ENCODE measurements at regions not wholly inside any gene's neighbourhood (a gene's known extent, or its start where the extent isn't known, plus 50 kb on each side); places are given as distances from the start of the nearest gene placed in this dataset.

GRCh38 chr1:112048421-112048820 lies 59.0 kb upstream of the KCND3 start:
- H3K4me2 ChIP-seq (replicated peaks; ENCODE audit: low read depth, low read length, poor library complexity, severe bottlenecking): no peak overlapping the region
- H3K27me3 Mint-ChIP-seq: peaks cover 42% of the 10 kb centered on the region

GRCh38 chr1:112054510-112054909 lies 65.0 kb upstream of the KCND3 start:
- Histone ChIP-seq H3K27me3 (replicated peaks in 1 of 4; ENCODE audit: control extremely low read depth in 1 of 4, control insufficient read depth in 3 of 4, insufficient read depth in 4 of 4, low read length in 3 of 4) (peaks cover 0 to 14% (median 0%) of the 10 kb centered on the region in 4 experiments), H3K4me2 (replicated peaks; ENCODE audit: low read depth, low read length, poor library complexity, severe bottlenecking) (no peak overlapping the region), H2AFZ (ENCODE audit: insufficient read depth, low read depth, low read length, poor library complexity, severe bottlenecking) (no peak overlapping the region), H3K9ac (ENCODE audit: low read length) (no peak overlapping the region), H3K27ac (ENCODE audit: low read length in 2 of 2) (no peak overlapping the region), H4K20me1 (ENCODE audit: control insufficient read depth, insufficient read depth, low read length, poor library complexity, severe bottlenecking) (no peaks in the 10 kb centered on the region), H3K9me3 (ENCODE audit: control extremely low read depth in 1 of 3, control insufficient read depth in 2 of 3, insufficient read depth in 1 of 3, low read length in 2 of 3) (no peaks in the 10 kb centered on the region), H3K4me1 (ENCODE audit: control insufficient read depth in 2 of 2, insufficient read depth in 2 of 2, low read length in 2 of 2) (no peaks in the 10 kb centered on the region), H3K79me2 (ENCODE audit: control insufficient read depth, insufficient read depth, low read length) (no peaks in the 10 kb centered on the region), H3K4me3 (ENCODE audit: control extremely low read depth in 1 of 5, extremely low read depth in 1 of 5, insufficient read depth in 1 of 5, low read depth in 2 of 5, low read length in 4 of 5) (no peak overlapping the region), H3K36me3 (replicated peaks in 1 of 2; ENCODE audit: control extremely low read depth in 1 of 2, control insufficient read depth in 1 of 2, extremely low read depth in 1 of 2, insufficient read depth in 2 of 2, low read length in 1 of 2) (no peaks in the 10 kb centered on the region)
- Mint-ChIP-seq H3K4me3 (no peak overlapping the region), H3K27me3 (peaks cover 49% of the 10 kb centered on the region), H3K27ac (no peak overlapping the region), H3K4me1 (no peaks in the 10 kb centered on the region), H3K9me3 (ENCODE audit: insufficient read depth) (no peaks in the 10 kb centered on the region)
- no peak for TF ChIP-seq EZH2 (IDR thresholded peaks at IDR 0.05; ENCODE audit: borderline replicate concordance, insufficient read depth, low read depth, low read length, poor library complexity, severe bottlenecking)
- TF ChIP-seq CTCF (IDR thresholded peaks at IDR 0.05): no peak
- ATAC-seq (ENCODE audit: low read depth) (no peak), DNase-seq (no peak)
- WGBS (ENCODE audit: insufficient coverage): no CpG with 5 or more reads among the region's 2 CpGs
- POLR2A ChIA-PET: no interaction called here
- intact Hi-C loops (cut with micrococcal nuclease): no loop called here
- CTCF ChIA-PET: no interaction called here

More at GRCh38 chr1:112048421-112048820, 59.0 kb upstream of the KCND3 start:
- no peak overlapping the region for H3K27ac Mint-ChIP-seq
- intact Hi-C loops (cut with micrococcal nuclease): no loop called here
- 100% methylated on average over 1 of the region's 1 CpG for WGBS (ENCODE audit: insufficient coverage)
- Histone ChIP-seq H3K27me3 (replicated peaks in 1 of 4; ENCODE audit: control extremely low read depth in 1 of 4, control insufficient read depth in 3 of 4, insufficient read depth in 4 of 4, low read length in 3 of 4) (peaks cover 0 to 11% (median 2%) of the 10 kb centered on the region in 4 experiments), H3K9me3 (ENCODE audit: control extremely low read depth in 1 of 3, control insufficient read depth in 2 of 3, insufficient read depth in 1 of 3, low read length in 2 of 3) (no peaks in the 10 kb centered on the region), H3K27ac (ENCODE audit: low read length in 2 of 2) (no peak overlapping the region), H4K20me1 (ENCODE audit: control insufficient read depth, insufficient read depth, low read length, poor library complexity, severe bottlenecking) (no peaks in the 10 kb centered on the region), H3K4me1 (ENCODE audit: control insufficient read depth in 2 of 2, insufficient read depth in 2 of 2, low read length in 2 of 2) (no peaks in the 10 kb centered on the region), H2AFZ (ENCODE audit: insufficient read depth, low read depth, low read length, poor library complexity, severe bottlenecking) (no peak overlapping the region), H3K4me3 (ENCODE audit: control extremely low read depth in 1 of 5, extremely low read depth in 1 of 5, insufficient read depth in 1 of 5, low read depth in 2 of 5, low read length in 4 of 5) (no peak overlapping the region), H3K9ac (ENCODE audit: low read length) (no peak overlapping the region), H3K36me3 (replicated peaks in 1 of 2; ENCODE audit: control extremely low read depth in 1 of 2, control insufficient read depth in 1 of 2, extremely low read depth in 1 of 2, insufficient read depth in 2 of 2, low read length in 1 of 2) (no peaks in the 10 kb centered on the region), H3K79me2 (ENCODE audit: control insufficient read depth, insufficient read depth, low read length) (no peaks in the 10 kb centered on the region)
- no peak overlapping the region for H3K4me3 Mint-ChIP-seq
- no peaks in the 10 kb centered on the region for H3K4me1 Mint-ChIP-seq
- ChIA-PET POLR2A (no interaction called here), CTCF (no interaction called here)
- no peaks in the 10 kb centered on the region for H3K9me3 Mint-ChIP-seq (ENCODE audit: insufficient read depth)
- ATAC-seq (ENCODE audit: low read depth): no peak
- no peak for DNase-seq
- TF ChIP-seq EZH2 (IDR thresholded peaks at IDR 0.05; ENCODE audit: borderline replicate concordance, insufficient read depth, low read depth, low read length, poor library complexity, severe bottlenecking): no peak
- TF ChIP-seq CTCF (IDR thresholded peaks at IDR 0.05): no peak
